DOHH2 (cell line): ENCODE measurements at regions not wholly inside any gene's neighbourhood (a gene's known extent, or its start where the extent isn't known, plus 50 kb on each side); places are given as distances from the start of the nearest gene placed in this dataset.

Source experiments
- H3F3A ChIP-seq: fragments of 200-600 bp; sonication (generic), shearing (Covaris generic); 2 replicates; pipeline ENCODE4 v1.6.0; 2016; ENCODE audit warnings: antibody characterized with exemption, mild to moderate bottlenecking; ENCODE audit not compliant: control insufficient read depth, insufficient read depth
- H3K27ac ChIP-seq: fragments of 200-600 bp; sonication (generic); 2 replicates; pipeline ENCODE4 v1.5.1; 2014; ENCODE audit warnings: low read depth, mild to moderate bottlenecking, low read length, moderate library complexity
- H3K27me3 ChIP-seq: fragments of 200-600 bp; sonication (generic); 2 replicates; pipeline ENCODE4 v1.6.1; 2014; ENCODE audit warnings: mild to moderate bottlenecking, low read length, mixed read lengths; ENCODE audit not compliant: control insufficient read depth
- H3K36me3 ChIP-seq: fragments of 200-600 bp; sonication (generic); 2 replicates; pipeline ENCODE4 v1.6.1; 2014; ENCODE audit warnings: mild to moderate bottlenecking, low read length, moderate library complexity, mixed read lengths; ENCODE audit not compliant: control insufficient read depth
- H3K4me1 ChIP-seq: fragments of 200-600 bp; sonication (generic); 2 replicates; pipeline ENCODE4 v1.6.1; 2014; ENCODE audit warnings: mild to moderate bottlenecking, low read length, mixed read lengths; ENCODE audit not compliant: control insufficient read depth
- H3K4me2 ChIP-seq: fragments of 200-600 bp; sonication (generic); 2 replicates; pipeline ENCODE4 v1.6.0; 2014; ENCODE audit warnings: mild to moderate bottlenecking, low read length, moderate library complexity
- H3K4me3 ChIP-seq: fragments of 200-600 bp; sonication (generic); 2 replicates; pipeline ENCODE4 v1.5.1; 2014; ENCODE audit warnings: mild to moderate bottlenecking, low read length, mixed read lengths
- H3K79me2 ChIP-seq: fragments of 200-600 bp; sonication (generic); 2 replicates; pipeline ENCODE4 v1.6.1; 2014; ENCODE audit warnings: mild to moderate bottlenecking, low read length, mixed read lengths; ENCODE audit not compliant: control insufficient read depth
- H3K9me2 ChIP-seq: fragments of 200-600 bp; sonication (generic); replicated peaks from 2 replicates; pipeline ENCODE4 v1.6.1; 2014; ENCODE audit warnings: mild to moderate bottlenecking, low read length, mixed read lengths; ENCODE audit not compliant: control insufficient read depth
- H3K9me3 ChIP-seq: fragments of 200-600 bp; sonication (generic); 2 replicates; pipeline ENCODE4 v1.6.1; 2014; ENCODE audit warnings: antibody characterized with exemption, low read length, mixed read lengths; ENCODE audit not compliant: control insufficient read depth, insufficient read depth
- H4K20me1 ChIP-seq: fragments of 200-600 bp; sonication (generic); 2 replicates; pipeline ENCODE4 v1.6.0; 2014; ENCODE audit warnings: low read depth, mild to moderate bottlenecking, antibody characterized with exemption, low read length, moderate library complexity; ENCODE audit not compliant: control insufficient read depth, insufficient read depth
- CTCF ChIP-seq: fragments of 200-600 bp; sonication (generic); IDR thresholded peaks from one replicate; pipeline ENCODE4 v1.5.1; 2014; ENCODE audit warnings: antibody characterized with exemption, mild to moderate bottlenecking, low read depth, low read length; ENCODE audit not compliant: poor library complexity, severe bottlenecking
- EZH2phosphoT487 ChIP-seq: fragments of 200-600 bp; sonication (generic); IDR thresholded peaks from 2 replicates; pipeline ENCODE4 v1.6.1; 2017; ENCODE audit warnings: borderline replicate concordance, mild to moderate bottlenecking, antibody characterized with exemption, low read length, moderate library complexity, mixed read lengths

- TF ChIP-seq EZH2phosphoT487 (no peak), CTCF (no peak)
- Histone ChIP-seq H3K36me3 (peaks cover 5% of the 10 kb centered on the region; the same call in 1 of the 2 replicates), H3K27me3 (no peaks in the 10 kb centered on the region), H3K9me2 (no peaks in the 10 kb centered on the region), H4K20me1 (no peaks in the 10 kb centered on the region), H3K27ac (peak overlapping the region; percentile 72), H3K79me2 (no peaks in the 10 kb centered on the region), H3K4me2 (peak overlapping the region; percentile 69), H3K9me3 (0 out of 2 replicates have a peak, but pooled peaks cover 4% of the 10 kb centered on the region), H3F3A (peaks cover 28% of the 10 kb centered on the region), H3K4me1 (peaks cover 93% of the 10 kb centered on the region), H3K4me3 (peak overlapping the region; percentile 53)
Observed at GRCh38 chr5:60538426-60538825, 161.5 kb downstream of the DEPDC1B start.

GRCh38 chr5:60535951-60536350 lies 164.0 kb downstream of the DEPDC1B start:
- Histone ChIP-seq H4K20me1 (no peaks in the 10 kb centered on the region), H3K4me2 (peak overlapping the region; percentile 68), H3K36me3 (peaks cover 5% of the 10 kb centered on the region; the same call in 1 of the 2 replicates), H3F3A (peaks cover 20% of the 10 kb centered on the region), H3K9me3 (0 out of 2 replicates have a peak, but pooled peaks cover 4% of the 10 kb centered on the region), H3K4me3 (peak overlapping the region; percentile 55), H3K27me3 (no peaks in the 10 kb centered on the region), H3K27ac (peak overlapping the region; percentile 84), H3K9me2 (no peaks in the 10 kb centered on the region), H3K4me1 (peaks cover 84% of the 10 kb centered on the region), H3K79me2 (no peaks in the 10 kb centered on the region)
- TF ChIP-seq EZH2phosphoT487 (no peak), CTCF (no peak)

- Histone ChIP-seq H3F3A (peaks cover 19% of the 10 kb centered on the region), H3K27ac (peak overlapping the region; percentile 84), H3K9me3 (0 out of 2 replicates have a peak, but pooled peaks cover 4% of the 10 kb centered on the region), H4K20me1 (no peaks in the 10 kb centered on the region), H3K4me2 (peak overlapping the region; percentile 68), H3K9me2 (no peaks in the 10 kb centered on the region), H3K4me3 (peak overlapping the region; percentile 55), H3K36me3 (peaks cover 5% of the 10 kb centered on the region; the same call in 1 of the 2 replicates), H3K27me3 (no peaks in the 10 kb centered on the region), H3K4me1 (peaks cover 76% of the 10 kb centered on the region), H3K79me2 (no peaks in the 10 kb centered on the region)
- TF ChIP-seq CTCF (no peak), EZH2phosphoT487 (no peak)
Observed at GRCh38 chr5:60535198-60535597, 164.8 kb downstream of the DEPDC1B start.
